Esophagus squamous epithelium (tissue), 4 donors: ENCODE measurements at regions not wholly inside any gene's neighbourhood (a gene's known extent, or its start where the extent isn't known, plus 50 kb on each side); places are given as distances from the start of the nearest gene placed in this dataset.

Experiments
- CTCF ChIP-seq, 6 experiments: fragments of 450-650 bp in 4 of 6; fragments of 200-600 bp in 2 of 6; sonication (generic) in 2 of 6; IDR thresholded peaks; one replicate each; pipeline ENCODE4 v1.5.1; 2016 to 2019; ENCODE audit warnings: antibody characterized with exemption in 6 of 6, mild to moderate bottlenecking in 4 of 6, moderate library complexity in 4 of 6
- POLR2A ChIP-seq, 4 donors: fragments of 450-650 bp; IDR thresholded peaks; one replicate each; pipeline ENCODE4 v1.6.1; 2017; ENCODE audit warnings: antibody characterized with exemption in 4 of 4, mild to moderate bottlenecking in 4 of 4, moderate library complexity in 3 of 4

GRCh38 chr10:21432266-21432665 is 93.2 kb downstream of the SKIDA1 start:
- no peak for TF ChIP-seq CTCF (IDR thresholded peaks at IDR 0.05)
- no peak for TF ChIP-seq POLR2A (IDR thresholded peaks at IDR 0.05)
